ENCODE measurements at regions not wholly inside any gene's neighbourhood (a gene's known extent, or its start where the extent isn't known, plus 50 kb on each side); places are given as distances from the start of the nearest gene placed in this dataset.

DNA sequence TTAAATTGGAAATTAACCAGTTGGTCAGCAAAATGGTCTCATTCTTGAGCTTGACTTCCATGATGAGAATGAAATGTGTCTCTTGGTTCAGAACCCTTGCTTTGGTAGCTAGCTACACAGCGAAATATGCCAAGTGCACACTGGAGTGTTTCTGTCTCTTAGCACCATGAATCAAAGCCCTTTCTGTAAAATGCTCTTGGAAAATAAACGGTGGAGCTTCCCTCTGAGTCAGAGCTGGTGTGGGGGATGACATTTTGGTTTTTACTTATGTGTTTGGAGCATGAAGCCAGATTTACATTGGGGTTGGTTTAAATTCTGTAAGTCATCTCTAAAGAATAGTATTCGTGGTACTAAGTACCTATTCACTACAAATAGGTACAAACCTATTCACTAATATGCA, 85.1 kb upstream of the NANOGP8 start:
- H3K9ac ChIP-seq (ENCODE audit: low read length): no peak overlapping the region
- H4K91ac ChIP-seq (ENCODE audit: low read length): no peak overlapping the region
- no peaks in the 10 kb centered on the region for H3K79me1 ChIP-seq (replicated peaks; ENCODE audit: low read length, poor library complexity, severe bottlenecking)
- H2BK15ac ChIP-seq (ENCODE audit: low read depth, poor library complexity, severe bottlenecking): no peak overlapping the region
- H2BK5ac ChIP-seq (ENCODE audit: low read depth, low read length, poor library complexity, severe bottlenecking): no peak overlapping the region
- H3K4me2 ChIP-seq (ENCODE audit: low read length, poor library complexity, severe bottlenecking): no peak overlapping the region
- H3K4me1 ChIP-seq (ENCODE audit: control insufficient read depth, insufficient read depth, low read depth, low read length): no peaks in the 10 kb centered on the region
- H3K4me3 ChIP-seq (ENCODE audit: insufficient read depth in 1 of 2, low read depth in 1 of 2, low read length in 2 of 2): no peak overlapping the region
- no peak overlapping the region for H2BK120ac ChIP-seq (ENCODE audit: low read depth, low read length)
- no peak overlapping the region for H2BK12ac ChIP-seq (ENCODE audit: low read length in 2 of 2)
- 28% methylated on average over 2 of the region's 3 CpGs for WGBS
- peak; percentile 52 for DNase-seq
- H3K27ac ChIP-seq (ENCODE audit: low read length, poor library complexity, severe bottlenecking): no peak overlapping the region
- H3K23ac ChIP-seq (ENCODE audit: low read length in 2 of 2): no peak overlapping the region
- no peaks in the 10 kb centered on the region for H3K27me3 ChIP-seq (ENCODE audit: control insufficient read depth in 1 of 2, insufficient read depth in 1 of 2, low read length in 2 of 2)
- H3K18ac ChIP-seq (ENCODE audit: low read depth in 1 of 2, low read length in 2 of 2): no peak overlapping the region
- H4K8ac ChIP-seq (ENCODE audit: low read length): no peak overlapping the region
- no peak overlapping the region for H3K14ac ChIP-seq (ENCODE audit: low read length in 2 of 2)
- no peak overlapping the region for H2AFZ ChIP-seq (ENCODE audit: low read depth, low read length)
- H2AK5ac ChIP-seq (ENCODE audit: low read length, severe bottlenecking): no peak overlapping the region
- H3K36me3 ChIP-seq (ENCODE audit: control insufficient read depth in 1 of 2, insufficient read depth in 2 of 2, low read depth in 1 of 2, low read length in 2 of 2): no peaks in the 10 kb centered on the region
- no peak overlapping the region for H3K4ac ChIP-seq (ENCODE audit: low read depth in 1 of 2, low read length in 2 of 2)
- H3K9me3 ChIP-seq (ENCODE audit: control insufficient read depth, low read length): no peaks in the 10 kb centered on the region

- Histone ChIP-seq H3K14ac (ENCODE audit: low read length in 2 of 2) (no peak overlapping the region), H2AFZ (ENCODE audit: low read depth, low read length) (no peak overlapping the region), H3K4ac (ENCODE audit: low read depth in 1 of 2, low read length in 2 of 2) (no peak overlapping the region), H3K27me3 (ENCODE audit: control insufficient read depth in 1 of 2, insufficient read depth in 1 of 2, low read length in 2 of 2) (no peaks in the 10 kb centered on the region), H2BK5ac (ENCODE audit: low read depth, low read length, poor library complexity, severe bottlenecking) (no peak overlapping the region), H2AK5ac (ENCODE audit: low read length, severe bottlenecking) (no peak overlapping the region), H3K4me3 (ENCODE audit: insufficient read depth in 1 of 2, low read depth in 1 of 2, low read length in 2 of 2) (peak overlapping the region in 1 of 2 experiments; percentile 12), H3K36me3 (ENCODE audit: control insufficient read depth in 1 of 2, insufficient read depth in 2 of 2, low read depth in 1 of 2, low read length in 2 of 2) (no peaks in the 10 kb centered on the region), H3K9ac (ENCODE audit: low read length) (peak overlapping the region; percentile 82), H2BK15ac (ENCODE audit: low read depth, poor library complexity, severe bottlenecking) (no peak overlapping the region), H2BK12ac (ENCODE audit: low read length in 2 of 2) (no peak overlapping the region), H3K23ac (ENCODE audit: low read length in 2 of 2) (no peak overlapping the region), H3K27ac (ENCODE audit: low read length, poor library complexity, severe bottlenecking) (no peak overlapping the region), H4K91ac (ENCODE audit: low read length) (no peak overlapping the region), H3K18ac (ENCODE audit: low read depth in 1 of 2, low read length in 2 of 2) (no peak overlapping the region), H3K4me1 (ENCODE audit: control insufficient read depth, insufficient read depth, low read depth, low read length) (no peaks in the 10 kb centered on the region), H3K9me3 (ENCODE audit: control insufficient read depth, low read length) (no peaks in the 10 kb centered on the region), H3K4me2 (ENCODE audit: low read length, poor library complexity, severe bottlenecking) (no peak overlapping the region), H4K8ac (ENCODE audit: low read length) (no peak overlapping the region), H2BK120ac (ENCODE audit: low read depth, low read length) (no peak overlapping the region), H3K79me1 (replicated peaks; ENCODE audit: low read length, poor library complexity, severe bottlenecking) (no peaks in the 10 kb centered on the region)
- peak; percentile 70 for DNase-seq
- WGBS: no CpG with 5 or more reads among the region's 4 CpGs
Observed at GRCh38 chr15:35168464-35168863, 83.4 kb upstream of the NANOGP8 start.

DNA sequence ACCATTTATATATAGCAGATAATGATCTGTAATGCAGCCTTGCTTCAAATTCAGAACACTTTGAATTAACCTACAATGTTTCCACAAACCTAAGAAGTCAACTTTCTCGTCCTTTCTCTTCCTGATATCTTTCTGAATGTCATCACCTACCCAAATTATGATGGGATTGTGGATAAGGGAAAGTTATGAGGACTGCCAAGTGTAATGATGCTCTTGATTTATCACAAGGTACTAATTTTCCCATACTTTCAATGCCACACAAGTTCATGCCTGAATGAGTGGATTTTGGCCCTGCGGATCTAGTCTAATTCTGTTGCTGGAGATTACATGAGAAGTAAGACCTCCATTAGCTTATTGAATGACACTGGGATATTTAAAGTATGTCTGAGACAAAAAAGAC, 82.6 kb upstream of the NANOGP8 start:
- no peak overlapping the region for H2BK15ac ChIP-seq (ENCODE audit: low read depth, poor library complexity, severe bottlenecking)
- H3K36me3 ChIP-seq (ENCODE audit: control insufficient read depth in 1 of 2, insufficient read depth in 2 of 2, low read depth in 1 of 2, low read length in 2 of 2): no peaks in the 10 kb centered on the region
- H3K18ac ChIP-seq (ENCODE audit: low read depth in 1 of 2, low read length in 2 of 2): no peak overlapping the region
- no peak overlapping the region for H3K4me2 ChIP-seq (ENCODE audit: low read length, poor library complexity, severe bottlenecking)
- H4K8ac ChIP-seq (ENCODE audit: low read length): no peak overlapping the region
- no peak overlapping the region for H3K9ac ChIP-seq (ENCODE audit: low read length)
- H3K4me3 ChIP-seq (ENCODE audit: insufficient read depth in 1 of 2, low read depth in 1 of 2, low read length in 2 of 2): no peak overlapping the region
- no peak overlapping the region for H3K27ac ChIP-seq (ENCODE audit: low read length, poor library complexity, severe bottlenecking)
- no peak overlapping the region for H3K4ac ChIP-seq (ENCODE audit: low read depth in 1 of 2, low read length in 2 of 2)
- H3K14ac ChIP-seq (ENCODE audit: low read length in 2 of 2): no peak overlapping the region
- no peak overlapping the region for H2AK5ac ChIP-seq (ENCODE audit: low read length, severe bottlenecking)
- H2BK120ac ChIP-seq (ENCODE audit: low read depth, low read length): no peak overlapping the region
- DNase-seq: no peak
- H3K23ac ChIP-seq (ENCODE audit: low read length in 2 of 2): no peak overlapping the region
- H4K91ac ChIP-seq (ENCODE audit: low read length): no peak overlapping the region
- H3K79me1 ChIP-seq (replicated peaks; ENCODE audit: low read length, poor library complexity, severe bottlenecking): no peaks in the 10 kb centered on the region
- H2BK5ac ChIP-seq (ENCODE audit: low read depth, low read length, poor library complexity, severe bottlenecking): no peak overlapping the region
- WGBS: no CpG with 5 or more reads among the region's 2 CpGs
- H2BK12ac ChIP-seq (ENCODE audit: low read length in 2 of 2): no peak overlapping the region
- H2AFZ ChIP-seq (ENCODE audit: low read depth, low read length): no peak overlapping the region
- H3K9me3 ChIP-seq (ENCODE audit: control insufficient read depth, low read length): no peaks in the 10 kb centered on the region
- H3K27me3 ChIP-seq (ENCODE audit: control insufficient read depth in 1 of 2, insufficient read depth in 1 of 2, low read length in 2 of 2): no peaks in the 10 kb centered on the region
- no peaks in the 10 kb centered on the region for H3K4me1 ChIP-seq (ENCODE audit: control insufficient read depth, insufficient read depth, low read depth, low read length)

- H3K36me3 ChIP-seq (ENCODE audit: control insufficient read depth in 1 of 2, insufficient read depth in 2 of 2, low read depth in 1 of 2, low read length in 2 of 2): no peaks in the 10 kb centered on the region
- no peak overlapping the region for H2BK15ac ChIP-seq (ENCODE audit: low read depth, poor library complexity, severe bottlenecking)
- H2BK5ac ChIP-seq (ENCODE audit: low read depth, low read length, poor library complexity, severe bottlenecking): no peak overlapping the region
- no peak overlapping the region for H2AFZ ChIP-seq (ENCODE audit: low read depth, low read length)
- no peak overlapping the region for H3K18ac ChIP-seq (ENCODE audit: low read depth in 1 of 2, low read length in 2 of 2)
- H3K27me3 ChIP-seq (ENCODE audit: control insufficient read depth in 1 of 2, insufficient read depth in 1 of 2, low read length in 2 of 2): no peaks in the 10 kb centered on the region
- H3K4ac ChIP-seq (ENCODE audit: low read depth in 1 of 2, low read length in 2 of 2): no peak overlapping the region
- H3K9me3 ChIP-seq (ENCODE audit: control insufficient read depth, low read length): no peaks in the 10 kb centered on the region
- no peak overlapping the region for H4K8ac ChIP-seq (ENCODE audit: low read length)
- no CpG with 5 or more reads among the region's 3 CpGs for WGBS
- no peak overlapping the region for H3K27ac ChIP-seq (ENCODE audit: low read length, poor library complexity, severe bottlenecking)
- H3K14ac ChIP-seq (ENCODE audit: low read length in 2 of 2): no peak overlapping the region
- H3K4me1 ChIP-seq (ENCODE audit: control insufficient read depth, insufficient read depth, low read depth, low read length): no peaks in the 10 kb centered on the region
- H3K4me3 ChIP-seq (ENCODE audit: insufficient read depth in 1 of 2, low read depth in 1 of 2, low read length in 2 of 2): no peak overlapping the region
- H3K23ac ChIP-seq (ENCODE audit: low read length in 2 of 2): no peak overlapping the region
- H4K91ac ChIP-seq (ENCODE audit: low read length): no peak overlapping the region
- no peak overlapping the region for H3K9ac ChIP-seq (ENCODE audit: low read length)
- no peaks in the 10 kb centered on the region for H3K79me1 ChIP-seq (replicated peaks; ENCODE audit: low read length, poor library complexity, severe bottlenecking)
- no peak overlapping the region for H2BK12ac ChIP-seq (ENCODE audit: low read length in 2 of 2)
- H2BK120ac ChIP-seq (ENCODE audit: low read depth, low read length): no peak overlapping the region
- peak; percentile 27 for DNase-seq
- H2AK5ac ChIP-seq (ENCODE audit: low read length, severe bottlenecking): no peak overlapping the region
- no peak overlapping the region for H3K4me2 ChIP-seq (ENCODE audit: low read length, poor library complexity, severe bottlenecking)
Observed at GRCh38 chr15:35166730-35167359, 81.8 kb upstream of the NANOGP8 start.
